Esophagus (tissue), 2 donors: ENCODE measurements at regions not wholly inside any gene's neighbourhood (a gene's known extent, or its start where the extent isn't known, plus 50 kb on each side); places are given as distances from the start of the nearest gene placed in this dataset.

Experiments
- H3K27ac ChIP-seq, 2 donors: one replicate each; pipeline ENCODE4 v1.5.1; 2013; ENCODE audit warnings: low read depth in 2 of 2, mild to moderate bottlenecking in 2 of 2, inconsistent platforms in 1 of 2, low read length in 1 of 2, moderate library complexity in 1 of 2
- H3K27me3 ChIP-seq, 2 donors: one replicate each; pipeline ENCODE4 v1.6.1; 2013; ENCODE audit warnings: low read length in 2 of 2, control low read depth in 1 of 2, mild to moderate bottlenecking in 1 of 2; ENCODE audit not compliant: insufficient read depth in 2 of 2, control insufficient read depth in 1 of 2
- H3K36me3 ChIP-seq, 2 donors: one replicate each; pipeline ENCODE4 v1.6.1; 2013; ENCODE audit warnings: low read length in 1 of 2; ENCODE audit not compliant: control insufficient read depth in 2 of 2, insufficient read depth in 2 of 2
- H3K4me1 ChIP-seq, 2 donors: one replicate each; pipeline ENCODE4 v1.6.1; 2013; ENCODE audit warnings: low read length in 1 of 2; ENCODE audit not compliant: control insufficient read depth in 2 of 2, insufficient read depth in 2 of 2
- H3K4me3 ChIP-seq, 2 donors: one replicate each; pipeline ENCODE4 v1.5.1; 2013; ENCODE audit warnings: low read length in 2 of 2, mild to moderate bottlenecking in 2 of 2, low read depth in 1 of 2, moderate library complexity in 1 of 2
- H3K9me3 ChIP-seq, 2 donors: one replicate each; pipeline ENCODE4 v1.6.1; 2013; ENCODE audit warnings: mild to moderate bottlenecking in 2 of 2, low read depth in 1 of 2, low read length in 1 of 2, moderate library complexity in 1 of 2; ENCODE audit not compliant: control insufficient read depth in 2 of 2, insufficient read depth in 1 of 2
- WGBS, 2 donors: extraction: QIAGEN DNeasy Blood & Tissue Kit; methylation state at CpG; one replicate each; pipeline ENCODE4 v1.1.7; 2013; 5-methylcytosine and 5-hydroxymethylcytosine counted together
- donor health status: healthy with polysubstance abuse.
- donor health status: Bipolar disorder and iron deficiency.

DNA sequence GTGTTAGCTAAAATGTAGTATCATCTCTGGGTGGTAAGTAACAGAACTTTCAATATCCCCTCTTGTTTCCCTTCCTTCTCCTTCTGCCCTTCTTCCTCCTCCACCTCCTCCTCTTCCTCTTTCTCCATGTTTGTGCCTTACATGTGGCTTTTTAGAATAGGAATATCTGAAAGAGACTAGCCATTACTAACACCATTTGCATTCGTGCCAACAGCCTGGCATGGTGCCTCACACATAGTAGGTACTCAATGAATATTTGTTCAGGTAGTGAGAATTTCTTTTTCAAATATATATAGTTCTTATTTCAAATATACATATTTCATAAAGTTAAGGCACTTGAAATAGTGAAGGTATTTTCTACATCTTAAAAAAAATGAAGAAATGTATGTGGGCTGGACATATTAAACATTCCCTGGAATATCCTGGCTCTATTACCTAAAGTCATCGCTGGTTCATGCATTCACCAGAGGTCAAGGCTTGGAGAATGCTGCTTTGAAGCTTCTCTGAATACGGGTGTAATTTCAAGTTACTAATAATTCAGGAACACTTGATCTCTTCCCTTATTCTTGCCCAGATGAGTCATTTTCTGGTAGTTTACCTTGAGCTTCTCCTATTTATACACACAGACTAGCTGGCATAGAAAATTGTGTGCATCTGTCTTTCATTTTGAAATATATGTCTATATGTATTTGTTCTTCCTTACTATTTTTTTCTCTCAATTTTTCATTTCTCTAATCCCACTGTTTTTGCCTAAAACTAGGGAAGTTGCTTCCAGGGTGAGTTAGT is 319.4 kb downstream of the TGFB2 start:
- Histone ChIP-seq H3K27ac (peak overlapping the region; percentile 40 to 87), H3K4me1 (no peaks in the 10 kb centered on the region)

DNA sequence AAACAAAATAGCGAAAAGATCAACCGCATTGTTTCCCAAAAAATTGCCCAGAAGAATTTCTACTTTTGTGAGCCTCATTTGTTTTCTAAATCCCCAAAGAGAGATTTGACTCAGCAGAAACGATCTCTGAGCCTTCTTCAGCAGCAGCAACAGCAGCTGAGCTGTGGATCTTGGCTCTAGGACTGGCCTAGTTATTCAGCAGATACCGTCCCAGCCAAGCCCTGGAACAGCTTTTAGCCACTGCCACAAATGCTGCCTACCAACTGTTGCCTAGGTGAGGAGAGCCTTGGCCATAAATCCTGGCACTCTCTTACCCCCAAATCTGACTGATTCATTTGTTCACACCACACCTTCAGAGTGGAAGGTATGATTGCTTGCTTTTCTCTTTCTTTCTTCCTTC is 320.1 kb downstream of the TGFB2 start:
- H3K4me1 ChIP-seq = no peaks in the 10 kb centered on the region
- WGBS, 2 donors = 30 to 31% methylated on average over 4 of the region's 4 CpGs
- H3K27me3 ChIP-seq = no peaks in the 10 kb centered on the region
- H3K9me3 ChIP-seq = no peaks in the 10 kb centered on the region
- H3K4me3 ChIP-seq = no peak overlapping the region
- no peaks in the 10 kb centered on the region for H3K36me3 ChIP-seq
- H3K27ac ChIP-seq = peak overlapping the region; percentile 85 to 87

More for the DNA sequence above, 319.4 kb downstream of the TGFB2 start:
- Histone ChIP-seq H3K36me3 (no peaks in the 10 kb centered on the region), H3K9me3 (no peaks in the 10 kb centered on the region), H3K27me3 (no peaks in the 10 kb centered on the region), H3K4me3 (no peak overlapping the region)
- WGBS, 2 donors = 39 to 66% methylated on average over 3 of the region's 3 CpGs

DNA sequence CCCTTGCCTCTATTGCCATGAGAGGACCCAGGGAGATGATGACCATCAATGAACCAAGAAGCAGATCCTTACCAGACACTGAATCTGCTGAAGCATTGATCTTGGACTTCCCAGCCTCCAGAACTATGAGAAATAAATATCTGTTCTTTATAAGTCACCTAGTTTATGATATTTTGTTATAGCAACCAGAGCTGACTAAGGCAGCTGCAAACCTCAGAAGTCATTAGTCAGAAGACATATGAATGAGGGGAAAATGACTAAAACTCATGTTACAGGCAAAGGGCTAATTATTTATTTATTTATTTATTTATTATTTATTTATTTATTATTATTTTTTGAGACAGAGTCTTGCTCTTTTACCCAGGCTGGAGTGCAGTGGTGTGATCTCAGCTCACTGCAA is 321.1 kb downstream of the TGFB2 start:
- Histone ChIP-seq H3K9me3 (no peaks in the 10 kb centered on the region), H3K27ac (no peak overlapping the region), H3K36me3 (no peaks in the 10 kb centered on the region), H3K4me3 (no peak overlapping the region), H3K27me3 (no peaks in the 10 kb centered on the region), H3K4me1 (no peaks in the 10 kb centered on the region)

DNA sequence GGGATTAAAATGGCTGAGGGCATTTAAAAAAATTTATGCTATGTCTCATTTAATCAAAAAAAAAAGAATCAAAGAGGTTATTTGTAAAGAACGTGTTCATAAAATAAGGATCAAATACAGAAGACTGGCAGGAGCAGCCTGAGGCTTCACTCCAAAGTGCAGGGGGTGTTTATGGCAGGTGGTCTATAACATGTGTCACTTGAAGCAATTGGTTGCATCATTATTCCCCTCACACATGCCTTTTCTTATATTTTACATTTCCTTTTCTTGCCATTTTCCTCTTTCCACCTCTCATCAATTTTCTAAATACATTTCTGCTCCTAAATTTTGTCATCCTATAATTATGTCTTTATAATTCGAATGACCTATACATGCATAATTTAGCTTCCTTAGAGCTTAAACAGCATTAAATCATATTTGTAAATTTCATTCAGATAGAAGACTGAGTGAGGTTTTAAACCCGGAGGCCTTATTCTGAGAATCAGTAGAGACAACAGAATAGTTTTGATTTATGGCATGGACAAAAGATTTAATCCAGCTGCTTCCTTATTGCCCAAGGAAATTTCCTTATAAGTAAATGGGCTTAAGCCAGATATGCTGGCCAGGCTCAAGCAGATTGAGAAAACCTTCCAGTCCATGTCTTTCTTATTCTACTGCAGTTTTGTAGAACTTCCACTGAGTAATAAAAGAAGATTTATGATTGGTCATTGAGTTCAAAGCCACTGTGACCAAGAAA is 322.8 kb downstream of the TGFB2 start:
- no peaks in the 10 kb centered on the region for H3K9me3 ChIP-seq
- WGBS, 2 donors = 52 to 54% methylated on average over 3 of the region's 3 CpGs

GRCh38 chr1:218669431-218669830 is 324.3 kb downstream of the TGFB2 start:
- Histone ChIP-seq H3K9me3 (no peaks in the 10 kb centered on the region), H3K27me3 (no peaks in the 10 kb centered on the region), H3K4me3 (no peak overlapping the region), H3K36me3 (no peaks in the 10 kb centered on the region), H3K4me1 (peaks cover 0 to 1% of the 10 kb centered on the region in 2 donors), H3K27ac (no peak overlapping the region)
- WGBS, 2 donors = 89 to 93% methylated on average over 1 of the region's 1 CpG

More for the DNA sequence above, 322.8 kb downstream of the TGFB2 start:
- Histone ChIP-seq H3K4me3 (no peak overlapping the region), H3K4me1 (no peaks in the 10 kb centered on the region), H3K27ac (no peak overlapping the region), H3K36me3 (no peaks in the 10 kb centered on the region), H3K27me3 (no peaks in the 10 kb centered on the region)

- no peak overlapping the region for H3K27ac ChIP-seq
- H3K4me3 ChIP-seq = no peak overlapping the region
- H3K4me1 ChIP-seq = peaks cover 0 to 2% of the 10 kb centered on the region in 2 donors
- H3K27me3 ChIP-seq = no peaks in the 10 kb centered on the region
- H3K36me3 ChIP-seq = no peaks in the 10 kb centered on the region
- no peaks in the 10 kb centered on the region for H3K9me3 ChIP-seq
- WGBS, 2 donors = 96 to 100% methylated on average over 1 of the region's 1 CpG
Observed at GRCh38 chr1:218670875-218671274, 325.7 kb downstream of the TGFB2 start.

DNA sequence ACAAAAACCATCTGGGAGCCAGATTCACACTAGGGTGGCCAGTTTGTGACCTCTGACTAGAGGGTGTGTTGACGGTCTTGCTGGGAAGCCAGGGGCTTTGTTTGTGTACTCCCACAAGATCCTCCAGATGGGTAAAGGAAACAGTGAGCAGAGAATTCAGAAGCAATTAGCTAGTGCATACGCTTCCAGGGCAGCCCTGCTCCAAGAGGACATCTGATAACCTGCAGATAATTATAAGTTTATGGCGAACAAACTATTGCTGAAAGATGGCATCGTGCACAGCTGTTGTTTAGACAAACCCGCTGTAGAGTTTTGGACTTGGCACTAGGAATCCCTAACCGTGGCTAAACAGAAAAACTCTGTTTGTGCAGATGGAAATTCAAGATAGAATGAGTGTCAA is 326.4 kb downstream of the TGFB2 start:
- H3K36me3 ChIP-seq = no peaks in the 10 kb centered on the region
- no peaks in the 10 kb centered on the region for H3K27me3 ChIP-seq
- peaks cover 0 to 2% of the 10 kb centered on the region in 2 donors for H3K4me1 ChIP-seq
- no peak overlapping the region for H3K4me3 ChIP-seq
- no peaks in the 10 kb centered on the region for H3K9me3 ChIP-seq
- no peak overlapping the region for H3K27ac ChIP-seq
- WGBS, 2 donors = 63 to 64% methylated on average over 6 of the region's 6 CpGs

GRCh38 chr1:218673170-218673569 is 328.0 kb downstream of the TGFB2 start:
- no peaks in the 10 kb centered on the region for H3K9me3 ChIP-seq
- WGBS, 2 donors = 72 to 77% methylated on average over 2 of the region's 2 CpGs
- H3K4me3 ChIP-seq = no peak overlapping the region
- H3K4me1 ChIP-seq = peaks cover 0 to 2% of the 10 kb centered on the region in 2 donors
- no peaks in the 10 kb centered on the region for H3K36me3 ChIP-seq
- no peaks in the 10 kb centered on the region for H3K27me3 ChIP-seq
- H3K27ac ChIP-seq = no peak overlapping the region

GRCh38 chr1:218674280-218674773 is 329.2 kb downstream of the TGFB2 start:
- H3K27ac ChIP-seq = no peak overlapping the region
- H3K27me3 ChIP-seq = no peaks in the 10 kb centered on the region
- H3K4me3 ChIP-seq = no peak overlapping the region
- peaks cover 0 to 2% of the 10 kb centered on the region in 2 donors for H3K4me1 ChIP-seq
- WGBS, 2 donors = 41 to 43% methylated on average over 9 of the region's 9 CpGs
- no peaks in the 10 kb centered on the region for H3K9me3 ChIP-seq
- no peaks in the 10 kb centered on the region for H3K36me3 ChIP-seq
